CD4-positive, alpha-beta T cell treated with Interleukin-10 for 1 hour (primary cell): ENCODE measurements at regions not wholly inside any gene's neighbourhood (a gene's known extent, or its start where the extent isn't known, plus 50 kb on each side); places are given as distances from the start of the nearest gene placed in this dataset.
"Not testable (repeated sequence)": the region's sequence is repeated elsewhere in the genome, so short reads cannot be mapped to it uniquely, and the experiment has no call there.

Experiments used
- DNase-seq: peaks from one replicate; pipeline ENCODE4 v3.0.0-alpha.2; 2020

- DNase-seq = not testable (repeated sequence)
Measured at GRCh38 chr15:22684786-22685185, 101.7 kb upstream of the NIPA1 start.

- not testable (repeated sequence) for DNase-seq
Measured at GRCh38 chr15:22699881-22700280, 86.6 kb upstream of the NIPA1 start.

GRCh38 chr15:22710831-22711341 is 75.6 kb upstream of the NIPA1 start:
- not testable (repeated sequence) for DNase-seq

GRCh38 chr15:22713933-22714332 is 72.5 kb upstream of the NIPA1 start:
- DNase-seq = not testable (repeated sequence)

GRCh38 chr15:22714358-22715132 is 71.9 kb upstream of the NIPA1 start:
- not testable (repeated sequence) for DNase-seq

- DNase-seq = not testable (repeated sequence)
Measured at GRCh38 chr15:22715133-22715845, 71.2 kb upstream of the NIPA1 start.

GRCh38 chr15:22719980-22720379 is 66.5 kb upstream of the NIPA1 start:
- DNase-seq = peak; percentile 20

GRCh38 chr15:22726104-22726503 is 60.3 kb upstream of the NIPA1 start:
- not testable (repeated sequence) for DNase-seq

GRCh38 chr15:22735067-22735466 is 51.4 kb upstream of the NIPA1 start:
- not testable (repeated sequence) for DNase-seq

GRCh38 chr15:22735781-22736180 is 50.7 kb upstream of the NIPA1 start:
- DNase-seq = no peak

- not testable (repeated sequence) for DNase-seq
Measured at GRCh38 chr15:22736200-22736599, 50.2 kb upstream of the NIPA1 start.
